H9 (cell line): ENCODE measurements at regions not wholly inside any gene's neighbourhood (a gene's known extent, or its start where the extent isn't known, plus 50 kb on each side); places are given as distances from the start of the nearest gene placed in this dataset.

Experiments used
- DNase-seq: peaks from one replicate; pipeline ENCODE4 v3.0.0-alpha.2; 2017
- H2AFZ ChIP-seq: one replicate; pipeline ENCODE4 v1.6.1; 2013; ENCODE audit warnings: mild to moderate bottlenecking, low read length, control low read depth, moderate library complexity
- H2AK5ac ChIP-seq: 2 replicates; pipeline ENCODE4 v1.6.1; 2013; ENCODE audit warnings: low read length, control low read depth, mixed read lengths; ENCODE audit not compliant: insufficient read length
- H2BK120ac ChIP-seq: one replicate; pipeline ENCODE4 v1.6.1; 2013; ENCODE audit warnings: low read depth, mild to moderate bottlenecking, low read length, control low read depth, inconsistent platforms; ENCODE audit not compliant: poor library complexity, severe bottlenecking
- H2BK12ac ChIP-seq: 2 replicates; pipeline ENCODE4 v1.6.1; 2013; ENCODE audit warnings: low read length, control low read depth, mixed read lengths, low read depth; ENCODE audit not compliant: insufficient read length
- H2BK15ac ChIP-seq: 2 replicates; pipeline ENCODE4 v1.6.1; 2013; ENCODE audit warnings: low read depth, low read length, control low read depth
- H2BK20ac ChIP-seq: one replicate; pipeline ENCODE4 v1.6.1; 2013; ENCODE audit warnings: low read depth, mild to moderate bottlenecking, low read length, control low read depth, inconsistent platforms; ENCODE audit not compliant: poor library complexity, severe bottlenecking
- H2BK5ac ChIP-seq: 2 replicates; pipeline ENCODE4 v1.6.1; 2013; ENCODE audit warnings: low read length, control low read depth, mixed read lengths; ENCODE audit not compliant: insufficient read length
- H3K14ac ChIP-seq: 2 replicates; pipeline ENCODE4 v1.6.1; 2013; ENCODE audit warnings: low read length, control low read depth; ENCODE audit not compliant: insufficient read depth
- H3K18ac ChIP-seq: 2 replicates; pipeline ENCODE4 v1.6.1; 2013; ENCODE audit warnings: low read depth, mild to moderate bottlenecking, mixed read lengths, low read length, control low read depth; ENCODE audit not compliant: insufficient read length
- H3K23ac ChIP-seq: 2 replicates; pipeline ENCODE4 v1.6.1; 2013; ENCODE audit warnings: low read length, control low read depth, mixed read lengths, low read depth; ENCODE audit not compliant: insufficient read length
- H3K23me2 ChIP-seq: 2 replicates; pipeline ENCODE4 v1.6.1; 2013; ENCODE audit warnings: low read depth, mild to moderate bottlenecking, mixed read lengths, low read length, control low read depth; ENCODE audit not compliant: insufficient read length, poor library complexity, severe bottlenecking
- H3K27ac ChIP-seq: 2 replicates; pipeline ENCODE4 v1.5.1; 2013; ENCODE audit warnings: low read length, control low read depth, mixed read lengths, low read depth; ENCODE audit not compliant: insufficient read length
- H3K27me3 ChIP-seq: 2 replicates; pipeline ENCODE4 v1.6.1; 2013; ENCODE audit warnings: low read length, control low read depth, inconsistent platforms; ENCODE audit not compliant: insufficient read depth
- H3K4ac ChIP-seq: 2 replicates; pipeline ENCODE4 v1.6.1; 2013; ENCODE audit warnings: low read depth, mild to moderate bottlenecking, control low read depth, inconsistent platforms, low read length, moderate library complexity
- H3K4me1 ChIP-seq: 2 replicates; pipeline ENCODE4 v1.6.1; 2013; ENCODE audit warnings: low read length, control low read depth, inconsistent platforms; ENCODE audit not compliant: insufficient read depth
- H3K4me2 ChIP-seq: 2 replicates; pipeline ENCODE4 v1.6.1; 2013; ENCODE audit warnings: low read length, control low read depth, mixed read lengths; ENCODE audit not compliant: insufficient read length, insufficient read depth
- H3K56ac ChIP-seq: 2 replicates; pipeline ENCODE4 v1.6.1; 2013; ENCODE audit warnings: low read depth, mild to moderate bottlenecking, mixed read lengths, low read length, control low read depth; ENCODE audit not compliant: insufficient read length
- H3K79me1 ChIP-seq: 2 replicates; pipeline ENCODE4 v1.6.1; 2013; ENCODE audit warnings: low read depth, mild to moderate bottlenecking, moderate library complexity, low read length, control low read depth, inconsistent platforms; ENCODE audit not compliant: insufficient read depth, poor library complexity, severe bottlenecking
- H3K79me2 ChIP-seq: 2 replicates; pipeline ENCODE4 v1.6.1; 2013; ENCODE audit warnings: low read length, control low read depth, inconsistent platforms; ENCODE audit not compliant: insufficient read depth
- H3K9ac ChIP-seq: 2 replicates; pipeline ENCODE4 v1.6.1; 2013; ENCODE audit warnings: low read length, control low read depth, mixed read lengths; ENCODE audit not compliant: insufficient read length; ENCODE audit errors: extremely low read depth
- H3K9me3 ChIP-seq: one replicate; pipeline ENCODE4 v1.6.1; 2013; ENCODE audit warnings: low read depth, low read length, inconsistent platforms; ENCODE audit not compliant: control insufficient read depth
- H3T11ph ChIP-seq: one replicate; pipeline ENCODE4 v1.6.1; 2013; ENCODE audit warnings: mild to moderate bottlenecking, low read length, control low read depth, inconsistent platforms
- H4K20me1 ChIP-seq: one replicate; pipeline ENCODE4 v1.6.1; 2013; ENCODE audit not compliant: control insufficient read depth, insufficient read length, insufficient read depth
- H4K5ac ChIP-seq: 2 replicates; pipeline ENCODE4 v1.6.1; 2013; ENCODE audit warnings: low read depth, mild to moderate bottlenecking, mixed read lengths, low read length, control low read depth; ENCODE audit not compliant: insufficient read length
- H4K8ac ChIP-seq: replicated peaks from 2 replicates; pipeline ENCODE4 v1.6.1; 2013; ENCODE audit warnings: low read length, control low read depth, mixed read lengths, low read depth; ENCODE audit not compliant: insufficient read length
- H4K91ac ChIP-seq: 2 replicates; pipeline ENCODE4 v1.6.1; 2013; ENCODE audit warnings: low read depth, mild to moderate bottlenecking, moderate library complexity, mixed read lengths, low read length, control low read depth; ENCODE audit not compliant: insufficient read length
- H3K27ac Mint-ChIP-seq, 3 experiments: 2 replicates in 2 of 3; 3 replicates in 1 of 3; pipeline ENCODE4 v1.8.0; 2020 to 2021; ENCODE audit warnings: mixed read lengths in 3 of 3, mild to moderate bottlenecking in 1 of 3, moderate library complexity in 1 of 3
- H3K27me3 Mint-ChIP-seq: 2 replicates; pipeline ENCODE4 v1.8.0; 2021; ENCODE audit warnings: low read depth, mild to moderate bottlenecking, moderate library complexity, mixed read lengths
- H3K36me3 Mint-ChIP-seq, 3 experiments: 2 replicates in 2 of 3; 3 replicates in 1 of 3; pipeline ENCODE4 v1.8.0; 2020 to 2021; ENCODE audit warnings: low read depth in 3 of 3, mixed read lengths in 3 of 3; ENCODE audit not compliant: insufficient read depth in 1 of 3
- H3K4me1 Mint-ChIP-seq, 2 experiments: 2 replicates each; pipeline ENCODE4 v1.8.0; 2020; ENCODE audit warnings: mixed read lengths in 2 of 2
- H3K4me3 Mint-ChIP-seq, 2 experiments: 2 replicates in 1 of 2; 3 replicates in 1 of 2; pipeline ENCODE4 v1.8.0; 2020 to 2021; ENCODE audit warnings: mild to moderate bottlenecking in 2 of 2, mixed read lengths in 2 of 2, moderate library complexity in 1 of 2
- H3K9me3 Mint-ChIP-seq, 2 experiments: 2 replicates in 1 of 2; 3 replicates in 1 of 2; pipeline ENCODE4 v1.8.0; 2020; ENCODE audit warnings: mild to moderate bottlenecking in 2 of 2, mixed read lengths in 2 of 2, moderate library complexity in 1 of 2
- WGBS: extraction: QIAGEN DNeasy Blood & Tissue Kit; methylation state at CpG from one replicate; pipeline ENCODE4 v1.1.7; 2013; ENCODE audit warnings: missing lambda C conversion rate, low lambda C conversion rate, mixed read lengths; ENCODE audit not compliant: insufficient read length; ENCODE audit errors: extremely low coverage; 5-methylcytosine and 5-hydroxymethylcytosine counted together
- TF ChIP-seq, protein P1 (sequence below): fragments of 200-600 bp; sonication (generic); conservative IDR thresholded peaks from 3 replicates; pipeline ENCODE4 v1.8.0; 2021; ENCODE audit warnings: antibody characterized with exemption, mild to moderate bottlenecking

DNA sequence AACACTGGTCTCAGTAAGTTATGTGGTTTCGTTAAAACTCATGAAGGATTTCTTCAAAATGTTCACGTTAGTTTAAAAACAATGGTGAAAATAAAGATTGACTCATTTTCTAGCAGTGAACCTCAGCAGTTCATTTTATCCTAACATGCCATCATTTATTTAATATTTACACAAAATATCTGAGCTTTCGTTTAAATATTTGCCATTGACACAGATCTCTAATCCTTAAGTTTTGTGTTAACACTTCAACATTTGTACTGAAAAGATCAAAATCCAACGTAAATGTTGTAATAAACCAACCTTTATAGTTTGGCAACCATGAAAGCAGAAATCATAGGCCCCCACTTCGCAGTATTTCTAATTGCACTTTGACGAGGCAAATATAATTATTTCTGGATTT, 1129.5 kb downstream of the PLA2G4A start:
- no peak overlapping the region for H2BK120ac ChIP-seq
- TF ChIP-seq, protein P1, sequence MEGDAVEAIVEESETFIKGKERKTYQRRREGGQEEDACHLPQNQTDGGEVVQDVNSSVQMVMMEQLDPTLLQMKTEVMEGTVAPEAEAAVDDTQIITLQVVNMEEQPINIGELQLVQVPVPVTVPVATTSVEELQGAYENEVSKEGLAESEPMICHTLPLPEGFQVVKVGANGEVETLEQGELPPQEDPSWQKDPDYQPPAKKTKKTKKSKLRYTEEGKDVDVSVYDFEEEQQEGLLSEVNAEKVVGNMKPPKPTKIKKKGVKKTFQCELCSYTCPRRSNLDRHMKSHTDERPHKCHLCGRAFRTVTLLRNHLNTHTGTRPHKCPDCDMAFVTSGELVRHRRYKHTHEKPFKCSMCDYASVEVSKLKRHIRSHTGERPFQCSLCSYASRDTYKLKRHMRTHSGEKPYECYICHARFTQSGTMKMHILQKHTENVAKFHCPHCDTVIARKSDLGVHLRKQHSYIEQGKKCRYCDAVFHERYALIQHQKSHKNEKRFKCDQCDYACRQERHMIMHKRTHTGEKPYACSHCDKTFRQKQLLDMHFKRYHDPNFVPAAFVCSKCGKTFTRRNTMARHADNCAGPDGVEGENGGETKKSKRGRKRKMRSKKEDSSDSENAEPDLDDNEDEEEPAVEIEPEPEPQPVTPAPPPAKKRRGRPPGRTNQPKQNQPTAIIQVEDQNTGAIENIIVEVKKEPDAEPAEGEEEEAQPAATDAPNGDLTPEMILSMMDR: no peak
- H3K4ac ChIP-seq: no peak overlapping the region
- H3K4me1 ChIP-seq: no peaks in the 10 kb centered on the region
- no peak overlapping the region for H4K5ac ChIP-seq
- no peak overlapping the region for H3K4me2 ChIP-seq
- no peaks in the 10 kb centered on the region for H3K9me3 ChIP-seq
- no peak for DNase-seq
- Mint-ChIP-seq H3K36me3 (no peaks in the 10 kb centered on the region), H3K27ac (no peak overlapping the region), H3K4me3 (no peak overlapping the region), H3K9me3 (peaks cover 0 to 2% of the 10 kb centered on the region in 2 experiments; a peak in 2 of 5 replicates), H3K27me3 (no peaks in the 10 kb centered on the region), H3K4me1 (peaks cover 2 to 4% of the 10 kb centered on the region in 2 experiments)
- no peak overlapping the region for H3K9ac ChIP-seq
- H3K79me1 ChIP-seq: no peaks in the 10 kb centered on the region
- no peak overlapping the region for H3K27ac ChIP-seq
- H2BK12ac ChIP-seq: no peak overlapping the region
- H4K8ac ChIP-seq: no peak overlapping the region
- H3K79me2 ChIP-seq: no peaks in the 10 kb centered on the region
- H2AFZ ChIP-seq: no peak overlapping the region
- H3K23me2 ChIP-seq: no peaks in the 10 kb centered on the region
- no peak overlapping the region for H3K56ac ChIP-seq
- H3K18ac ChIP-seq: no peak overlapping the region
- H2AK5ac ChIP-seq: no peak overlapping the region
- no peak overlapping the region for H3K14ac ChIP-seq
- WGBS: no CpG with 5 or more reads among the region's 6 CpGs
- no peak overlapping the region for H4K91ac ChIP-seq
- no peak overlapping the region for H3K23ac ChIP-seq
- H3T11ph ChIP-seq: no peak overlapping the region
- H2BK5ac ChIP-seq: no peak overlapping the region
- no peaks in the 10 kb centered on the region for H4K20me1 ChIP-seq
- no peaks in the 10 kb centered on the region for H3K27me3 ChIP-seq
- no peak overlapping the region for H2BK20ac ChIP-seq
- no peak overlapping the region for H2BK15ac ChIP-seq
